GM23248 (cell line): ENCODE measurements at regions not wholly inside any gene's neighbourhood (a gene's known extent, or its start where the extent isn't known, plus 50 kb on each side); places are given as distances from the start of the nearest gene placed in this dataset.
A peak's percentile ranks its signal among the peaks of the same experiment; 100 is the strongest.

Experiments
- DNase-seq: peaks from one replicate; pipeline ENCODE4 v3.0.0-alpha.2; 2015
- H2AFZ ChIP-seq: fragments of 200-600 bp; sonication (generic); 2 replicates; pipeline ENCODE4 v1.6.1; 2016; ENCODE audit warnings: antibody characterized with exemption
- H3F3A ChIP-seq: fragments of 200-600 bp; sonication (generic); 2 replicates; pipeline ENCODE4 v1.6.1; 2016; ENCODE audit warnings: mild to moderate bottlenecking, antibody characterized with exemption, mixed run types; ENCODE audit not compliant: insufficient read depth
- H3K27ac ChIP-seq: fragments of 200-600 bp; sonication (generic); 2 replicates; pipeline ENCODE4 v1.5.1; 2016; ENCODE audit warnings: mild to moderate bottlenecking
- H3K27me3 ChIP-seq: fragments of 200-600 bp; sonication (generic); replicated peaks from 2 replicates; pipeline ENCODE4 v1.6.1; 2016; ENCODE audit warnings: mild to moderate bottlenecking; ENCODE audit not compliant: insufficient read depth
- H3K36me3 ChIP-seq: fragments of 200-600 bp; sonication (generic); 2 replicates; pipeline ENCODE4 v1.6.1; 2016; ENCODE audit warnings: low read depth, mild to moderate bottlenecking
- H3K4me1 ChIP-seq: fragments of 200-600 bp; sonication (generic); 2 replicates; pipeline ENCODE4 v1.6.1; 2016; ENCODE audit warnings: mild to moderate bottlenecking; ENCODE audit not compliant: insufficient read depth
- H3K4me2 ChIP-seq: fragments of 200-600 bp; sonication (generic); one replicate; pipeline ENCODE4 v1.6.1; 2016; ENCODE audit warnings: mild to moderate bottlenecking; ENCODE audit not compliant: unreplicated experiment
- H3K4me3 ChIP-seq: fragments of 200-600 bp; sonication (generic); 2 replicates; pipeline ENCODE4 v1.5.1; 2016; ENCODE audit warnings: mild to moderate bottlenecking
- H3K79me2 ChIP-seq: fragments of 200-600 bp; sonication (generic); 2 replicates; pipeline ENCODE4 v1.6.1; 2016; ENCODE audit warnings: mild to moderate bottlenecking; ENCODE audit not compliant: insufficient read depth
- H3K9ac ChIP-seq: fragments of 200-600 bp; sonication (generic); 2 replicates; pipeline ENCODE4 v1.6.1; 2016; ENCODE audit warnings: mild to moderate bottlenecking
- H3K9me2 ChIP-seq: fragments of 200-600 bp; sonication (generic); 2 replicates; pipeline ENCODE4 v1.6.1; 2016; ENCODE audit warnings: mixed run types, mild to moderate bottlenecking, moderate library complexity; ENCODE audit not compliant: insufficient read depth
- H3K9me3 ChIP-seq: fragments of 200-600 bp; sonication (generic); one replicate; pipeline ENCODE4 v1.6.1; 2017; ENCODE audit warnings: low read depth
- H4K20me1 ChIP-seq: fragments of 200-600 bp; sonication (generic); 2 replicates; pipeline ENCODE4 v1.6.0; 2016; ENCODE audit not compliant: insufficient read depth
- EZH2 ChIP-seq: fragments of 200-600 bp; sonication (generic); IDR thresholded peaks from 2 replicates; pipeline ENCODE4 v1.6.1; 2018; ENCODE audit warnings: antibody characterized with exemption, mild to moderate bottlenecking; ENCODE audit not compliant: insufficient read depth, poor library complexity, severe bottlenecking
- EZH2phosphoT487 ChIP-seq: fragments of 200-600 bp; sonication (generic); IDR thresholded peaks from 2 replicates; pipeline ENCODE4 v1.6.1; 2018; ENCODE audit warnings: antibody characterized with exemption, moderate library complexity, mild to moderate bottlenecking, low read depth; ENCODE audit not compliant: insufficient read depth
- WGBS, 2 experiments: methylation state at CpG; one replicate each; pipeline ENCODE4 v1.1.6; 2015 to 2017; ENCODE audit warnings: low lambda C conversion rate in 2 of 2, low coverage in 1 of 2; ENCODE audit errors: missing lambda C conversion rate in 2 of 2; 5-methylcytosine and 5-hydroxymethylcytosine counted together
- in situ Hi-C: fragments of 300-500 bp; cut with MboI; formaldehyde crosslinking; loops from 2 replicates; pipeline ENCODE4 v1.15.0; 2020

GRCh38 chr1:147851149-147851548, 51.4 kb upstream of the GJA8 start:
- Histone ChIP-seq H3K4me3 (no peak overlapping the region), H3K27ac (no peak overlapping the region), H3K4me2 (no peak overlapping the region), H3K9me3 (no peaks in the 10 kb centered on the region), H3K9ac (no peak overlapping the region), H4K20me1 (no peaks in the 10 kb centered on the region), H2AFZ (no peak overlapping the region), H3K9me2 (no peaks in the 10 kb centered on the region), H3K4me1 (peaks cover 23% of the 10 kb centered on the region), H3K27me3 (no peaks in the 10 kb centered on the region), H3K79me2 (no peaks in the 10 kb centered on the region), H3K36me3 (no peaks in the 10 kb centered on the region), H3F3A (peaks cover 32% of the 10 kb centered on the region)
- no peak for DNase-seq
- WGBS, 2 experiments: 70 to 75% methylated on average over 2 of the region's 2 CpGs
- in situ Hi-C loops: no loop called here
- TF ChIP-seq EZH2phosphoT487 (no peak), EZH2 (no peak)

DNA sequence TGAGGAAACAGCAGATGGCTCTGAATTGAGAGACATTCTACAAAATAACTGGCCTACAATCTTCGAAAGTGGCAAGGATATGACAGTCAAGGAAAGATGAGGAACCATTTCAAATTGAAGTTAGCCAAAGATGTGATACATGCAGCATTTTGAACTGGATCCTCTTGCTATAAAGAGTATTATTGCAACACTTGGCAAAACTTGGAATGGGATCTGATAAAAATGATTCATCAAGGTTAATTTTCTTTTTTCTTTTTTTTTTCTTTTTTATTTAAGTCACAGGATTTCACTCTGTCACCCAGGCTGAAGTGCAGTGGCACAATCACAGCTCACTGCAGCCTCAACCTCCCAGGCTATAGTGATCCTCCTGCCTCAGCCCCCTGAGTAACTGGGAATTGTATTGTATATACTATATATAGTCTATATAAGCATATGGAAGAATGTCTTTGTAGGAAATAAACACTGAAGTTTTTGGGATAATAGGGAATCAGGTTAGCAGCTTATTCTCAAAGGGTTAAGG, 49.8 kb upstream of the GJA8 start:
- Histone ChIP-seq H3K9ac (no peak overlapping the region), H3K9me2 (no peaks in the 10 kb centered on the region), H3K79me2 (no peaks in the 10 kb centered on the region), H3K27me3 (no peaks in the 10 kb centered on the region), H3K4me2 (peak overlapping the region; percentile 30), H3K4me1 (peaks cover 23% of the 10 kb centered on the region), H2AFZ (no peak overlapping the region), H3K36me3 (no peaks in the 10 kb centered on the region), H3K4me3 (no peak overlapping the region), H3F3A (peaks cover 32% of the 10 kb centered on the region), H3K27ac (peak overlapping the region; percentile 62), H3K9me3 (no peaks in the 10 kb centered on the region), H4K20me1 (no peaks in the 10 kb centered on the region)
- TF ChIP-seq EZH2 (no peak), EZH2phosphoT487 (no peak)
- in situ Hi-C loops: no loop called here
- peak; percentile 53 for DNase-seq
- WGBS, 2 experiments: 71 to 87% methylated on average over 1 of the region's 1 CpG
